ENCODE measurements at regions not wholly inside any gene's neighbourhood (a gene's known extent, or its start where the extent isn't known, plus 50 kb on each side); places are given as distances from the start of the nearest gene placed in this dataset.
A peak's percentile ranks its signal among the peaks of the same experiment; 100 is the strongest.

DNA sequence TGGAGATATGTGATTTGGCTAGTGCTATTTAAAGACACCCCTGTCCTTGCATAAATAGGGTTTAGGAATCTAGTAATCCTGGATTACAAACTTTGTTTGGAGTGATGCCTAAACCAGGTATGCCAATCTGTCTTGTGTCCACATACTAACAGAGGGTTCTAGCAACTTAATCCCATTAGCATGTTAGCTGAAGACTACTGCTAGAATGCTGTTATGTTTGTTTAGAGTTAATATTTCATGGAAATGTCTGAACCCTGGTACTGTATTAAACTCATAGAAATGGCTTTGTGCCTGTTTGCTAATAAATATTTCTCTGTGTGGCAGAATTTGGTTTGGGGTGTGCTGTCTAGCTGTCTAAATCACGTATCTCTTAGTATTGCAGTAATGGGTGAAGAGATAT, 150.8 kb downstream of the PFKFB3 start:
- H3K4me3 ChIP-seq (replicated peaks in 1 of 3; ENCODE audit: insufficient read depth in 1 of 3, low read depth in 2 of 3, low read length in 3 of 3), result no peak overlapping the region
- intact Hi-C loops (cut with micrococcal nuclease; ENCODE audit: unreplicated experiment), result no loop called here
- no peak for FAIRE-seq
- peaks cover 0 to 11% of the 10 kb centered on the region in 2 experiments; a peak in 2 of 5 replicates for H3K27me3 ChIP-seq (ENCODE audit: control insufficient read depth in 1 of 2, insufficient read depth in 2 of 2, low read length in 2 of 2)
- H3K4me1 ChIP-seq (ENCODE audit: insufficient read depth, low read length), result peaks cover 6% of the 10 kb centered on the region; the same call in 1 of the 2 replicates
- peak; percentile 38 for DNase-seq (ENCODE audit: low spot score)
- no peaks in the 10 kb centered on the region for H3K36me3 ChIP-seq (replicated peaks in 1 of 2; ENCODE audit: control insufficient read depth in 1 of 2, insufficient read depth in 2 of 2, low read length in 2 of 2)
- no peak overlapping the region for H2AFZ ChIP-seq (ENCODE audit: low read length)
- no peaks in the 10 kb centered on the region for H3K79me2 ChIP-seq (ENCODE audit: insufficient read depth, low read length)
- no peak overlapping the region for H3K27ac ChIP-seq (ENCODE audit: extremely low read length, insufficient read depth, low read length)
- in situ Hi-C loops (cut with HindIII; ENCODE audit: extremely low pct_ligation_motif_present, low pct_unique_long_range_greater_than_20kb), result no loop called here
- peak; percentile 76 for ATAC-seq
- H3K9ac ChIP-seq (ENCODE audit: insufficient read depth, low read depth, low read length), result no peak overlapping the region
- H3K4me2 ChIP-seq (ENCODE audit: low read depth, low read length), result no peak overlapping the region
- ChIA-PET POLR2A (no interaction called here), CTCF (ENCODE audit: low intra/inter-chr PET ratio, low total read pairs) (no interaction called here)
- TF ChIP-seq ZNF44 (CRISPR knock-in tag; IDR thresholded peaks at IDR 0.05) (no peak), PHF21A (CRISPR knock-in tag; IDR thresholded peaks at IDR 0.05) (no peak), MIXL1 (CRISPR knock-in tag; IDR thresholded peaks at IDR 0.05) (peak; percentile 100), HDAC2 (CRISPR knock-in tag; IDR thresholded peaks at IDR 0.05) (0 out of 2 replicates have a peak, but pooled peaks have one; percentile 21), BCL6 (CRISPR knock-in tag; IDR thresholded peaks at IDR 0.05) (peak; percentile 59)
- TF ChIP-seq, protein P1, sequence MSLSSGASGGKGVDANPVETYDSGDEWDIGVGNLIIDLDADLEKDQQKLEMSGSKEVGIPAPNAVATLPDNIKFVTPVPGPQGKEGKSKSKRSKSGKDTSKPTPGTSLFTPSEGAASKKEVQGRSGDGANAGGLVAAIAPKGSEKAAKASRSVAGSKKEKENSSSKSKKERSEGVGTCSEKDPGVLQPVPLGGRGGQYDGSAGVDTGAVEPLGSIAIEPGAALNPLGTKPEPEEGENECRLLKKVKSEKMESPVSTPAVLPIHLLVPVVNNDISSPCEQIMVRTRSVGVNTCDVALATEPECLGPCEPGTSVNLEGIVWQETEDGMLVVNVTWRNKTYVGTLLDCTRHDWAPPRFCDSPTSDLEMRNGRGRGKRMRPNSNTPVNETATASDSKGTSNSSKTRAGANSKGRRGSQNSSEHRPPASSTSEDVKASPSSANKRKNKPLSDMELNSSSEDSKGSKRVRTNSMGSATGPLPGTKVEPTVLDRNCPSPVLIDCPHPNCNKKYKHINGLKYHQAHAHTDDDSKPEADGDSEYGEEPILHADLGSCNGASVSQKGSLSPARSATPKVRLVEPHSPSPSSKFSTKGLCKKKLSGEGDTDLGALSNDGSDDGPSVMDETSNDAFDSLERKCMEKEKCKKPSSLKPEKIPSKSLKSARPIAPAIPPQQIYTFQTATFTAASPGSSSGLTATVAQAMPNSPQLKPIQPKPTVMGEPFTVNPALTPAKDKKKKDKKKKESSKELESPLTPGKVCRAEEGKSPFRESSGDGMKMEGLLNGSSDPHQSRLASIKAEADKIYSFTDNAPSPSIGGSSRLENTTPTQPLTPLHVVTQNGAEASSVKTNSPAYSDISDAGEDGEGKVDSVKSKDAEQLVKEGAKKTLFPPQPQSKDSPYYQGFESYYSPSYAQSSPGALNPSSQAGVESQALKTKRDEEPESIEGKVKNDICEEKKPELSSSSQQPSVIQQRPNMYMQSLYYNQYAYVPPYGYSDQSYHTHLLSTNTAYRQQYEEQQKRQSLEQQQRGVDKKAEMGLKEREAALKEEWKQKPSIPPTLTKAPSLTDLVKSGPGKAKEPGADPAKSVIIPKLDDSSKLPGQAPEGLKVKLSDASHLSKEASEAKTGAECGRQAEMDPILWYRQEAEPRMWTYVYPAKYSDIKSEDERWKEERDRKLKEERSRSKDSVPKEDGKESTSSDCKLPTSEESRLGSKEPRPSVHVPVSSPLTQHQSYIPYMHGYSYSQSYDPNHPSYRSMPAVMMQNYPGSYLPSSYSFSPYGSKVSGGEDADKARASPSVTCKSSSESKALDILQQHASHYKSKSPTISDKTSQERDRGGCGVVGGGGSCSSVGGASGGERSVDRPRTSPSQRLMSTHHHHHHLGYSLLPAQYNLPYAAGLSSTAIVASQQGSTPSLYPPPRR (CRISPR knock-in tag; IDR thresholded peaks at IDR 0.05; ENCODE audit: borderline replicate concordance), result peak; percentile 56; the same call in 1 of the 2 replicates
- TF ChIP-seq, protein P2, sequence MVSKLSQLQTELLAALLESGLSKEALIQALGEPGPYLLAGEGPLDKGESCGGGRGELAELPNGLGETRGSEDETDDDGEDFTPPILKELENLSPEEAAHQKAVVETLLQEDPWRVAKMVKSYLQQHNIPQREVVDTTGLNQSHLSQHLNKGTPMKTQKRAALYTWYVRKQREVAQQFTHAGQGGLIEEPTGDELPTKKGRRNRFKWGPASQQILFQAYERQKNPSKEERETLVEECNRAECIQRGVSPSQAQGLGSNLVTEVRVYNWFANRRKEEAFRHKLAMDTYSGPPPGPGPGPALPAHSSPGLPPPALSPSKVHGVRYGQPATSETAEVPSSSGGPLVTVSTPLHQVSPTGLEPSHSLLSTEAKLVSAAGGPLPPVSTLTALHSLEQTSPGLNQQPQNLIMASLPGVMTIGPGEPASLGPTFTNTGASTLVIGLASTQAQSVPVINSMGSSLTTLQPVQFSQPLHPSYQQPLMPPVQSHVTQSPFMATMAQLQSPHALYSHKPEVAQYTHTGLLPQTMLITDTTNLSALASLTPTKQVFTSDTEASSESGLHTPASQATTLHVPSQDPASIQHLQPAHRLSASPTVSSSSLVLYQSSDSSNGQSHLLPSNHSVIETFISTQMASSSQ (IDR thresholded peaks at IDR 0.05; ENCODE audit: low read depth), result peak; percentile 34; the same call in 1 of the 2 replicates
- TF ChIP-seq, protein P2 (CRISPR knock-in tag; IDR thresholded peaks at IDR 0.05; ENCODE audit: borderline replicate concordance), result no peak
- H3K9me3 ChIP-seq (ENCODE audit: low read length), result no peaks in the 10 kb centered on the region
- no TSS peak for BruUV-seq (replicated peaks)
- WGBS (ENCODE audit: low lambda C conversion rate), result 4% methylated on average over 1 of the region's 1 CpG
- no peaks in the 10 kb centered on the region for H4K20me1 ChIP-seq (ENCODE audit: insufficient read depth, low read length)
